EL (cell line): ENCODE measurements at regions not wholly inside any gene's neighbourhood (a gene's known extent, or its start where the extent isn't known, plus 50 kb on each side); places are given as distances from the start of the nearest gene placed in this dataset.
"Not testable (repeated sequence)": the region's sequence is repeated elsewhere in the genome, so short reads cannot be mapped to it uniquely, and the experiment has no call there.

ENCODE experiments used
- DNase-seq: peaks from one replicate; pipeline ENCODE4 v3.0.0-alpha.2; 2016

DNA sequence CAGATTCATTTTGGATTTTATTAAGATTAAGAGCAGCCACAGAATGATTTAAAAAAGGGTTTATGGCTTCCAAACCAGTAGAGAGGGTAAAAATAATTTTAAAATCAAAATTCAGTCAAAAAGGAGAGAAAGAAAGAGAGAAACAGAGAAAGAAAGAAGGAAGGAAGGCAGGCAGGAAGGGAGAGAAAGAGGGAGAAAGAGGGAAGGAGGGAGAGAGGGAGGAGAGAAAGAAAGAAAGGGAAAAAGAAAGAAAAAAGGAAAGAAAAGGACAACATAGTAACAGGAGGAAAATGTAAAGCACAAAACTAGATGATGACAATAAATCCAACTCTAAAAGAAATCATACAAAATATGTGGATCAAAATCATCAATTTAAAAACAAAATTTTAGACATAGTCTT lies 79.6 kb upstream of the FRG1 start:
- DNase-seq, result no peak

DNA sequence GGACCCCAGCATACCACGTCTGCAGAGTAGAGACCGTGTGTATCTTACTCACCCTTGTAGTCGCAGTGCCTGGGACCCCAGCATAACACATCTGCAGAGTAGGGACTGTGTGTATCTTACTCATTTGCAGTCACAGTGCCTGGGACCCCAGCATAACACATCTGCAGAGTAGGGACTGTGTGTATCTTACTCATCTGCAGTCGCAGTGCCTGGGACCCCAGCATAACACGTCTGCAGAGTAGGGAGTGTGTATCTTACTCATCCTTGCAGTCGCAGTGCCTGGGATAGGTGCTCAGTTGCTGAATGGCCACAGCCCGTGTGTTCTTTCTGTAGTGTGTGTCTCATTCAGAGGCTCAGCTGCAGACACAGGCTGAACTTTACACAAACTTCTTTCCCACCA lies 71.4 kb upstream of the FRG1 start:
- no peak for DNase-seq

DNA sequence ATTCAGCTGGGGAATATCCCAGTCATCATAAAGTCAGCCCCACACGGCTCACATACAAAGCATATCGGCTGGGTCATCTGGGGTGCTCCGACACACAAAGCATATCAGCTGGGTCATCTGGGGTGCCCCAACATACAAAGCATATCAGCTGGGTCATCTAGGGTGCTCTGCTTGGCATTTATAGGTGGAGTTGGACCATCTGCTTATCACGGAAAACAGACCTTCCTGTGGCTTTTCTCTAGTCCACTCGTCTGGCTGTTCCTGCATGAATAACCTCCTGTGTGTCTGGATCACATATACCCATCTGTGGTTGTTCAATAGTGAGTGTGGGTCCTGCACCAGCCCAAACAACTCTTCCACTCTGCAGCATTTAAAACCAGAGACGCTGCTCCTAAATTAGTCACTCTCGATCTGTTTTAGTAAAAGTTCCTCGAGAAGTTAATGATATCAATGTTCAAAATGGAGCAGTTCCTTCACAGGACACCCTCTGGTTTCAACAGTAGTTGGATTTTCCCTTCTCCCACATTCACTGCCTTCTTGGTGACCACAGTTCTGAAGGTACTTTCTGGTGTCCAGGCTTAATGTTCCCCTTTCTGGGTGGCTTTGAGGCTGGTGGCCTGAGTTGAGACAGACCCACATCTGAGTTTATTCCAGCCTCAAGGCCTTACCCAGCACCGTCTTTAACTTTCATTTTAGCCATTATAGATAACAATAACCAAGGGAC lies 70.0 kb upstream of the FRG1 start:
- DNase-seq, result no peak

DNA sequence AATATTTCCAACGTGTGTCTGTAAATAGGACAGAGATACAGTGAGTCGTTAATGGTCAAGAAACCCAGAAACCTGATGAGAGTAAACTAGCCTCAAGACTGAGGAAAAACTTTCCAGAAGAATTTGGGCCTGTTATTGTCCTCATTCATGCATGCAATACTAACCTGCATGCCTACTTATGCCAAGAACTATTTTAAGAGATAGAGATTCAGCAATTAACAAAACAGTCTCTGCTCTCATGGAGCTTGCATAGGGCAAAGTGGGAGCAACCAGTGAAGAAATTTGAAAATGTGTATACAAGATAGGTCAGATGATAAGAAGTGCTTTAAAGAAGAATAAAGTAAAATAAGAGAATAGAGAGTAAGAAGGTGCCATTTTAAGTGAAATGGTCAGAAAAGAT lies 66.1 kb upstream of the FRG1 start:
- no peak for DNase-seq

DNA sequence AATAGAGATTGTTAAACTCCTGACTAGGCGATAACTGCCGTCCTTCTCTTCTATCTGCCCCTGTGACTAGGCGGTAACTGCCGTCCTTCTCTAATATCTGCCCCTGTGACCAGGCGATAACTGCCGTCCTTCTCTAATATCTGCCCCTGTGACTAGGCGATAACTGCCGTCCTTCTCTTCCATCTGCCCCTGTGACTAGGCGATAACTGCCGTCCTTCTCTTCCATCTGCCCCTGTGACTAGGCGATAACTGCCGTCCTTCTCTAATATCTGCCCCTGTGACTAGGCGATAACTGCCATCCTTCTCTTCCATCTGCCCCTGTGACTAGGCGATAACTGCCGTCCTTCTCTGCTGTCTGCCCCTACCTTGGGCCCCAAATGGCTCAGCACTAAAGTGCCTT lies 59.5 kb upstream of the FRG1 start:
- not testable (repeated sequence) for DNase-seq

DNA sequence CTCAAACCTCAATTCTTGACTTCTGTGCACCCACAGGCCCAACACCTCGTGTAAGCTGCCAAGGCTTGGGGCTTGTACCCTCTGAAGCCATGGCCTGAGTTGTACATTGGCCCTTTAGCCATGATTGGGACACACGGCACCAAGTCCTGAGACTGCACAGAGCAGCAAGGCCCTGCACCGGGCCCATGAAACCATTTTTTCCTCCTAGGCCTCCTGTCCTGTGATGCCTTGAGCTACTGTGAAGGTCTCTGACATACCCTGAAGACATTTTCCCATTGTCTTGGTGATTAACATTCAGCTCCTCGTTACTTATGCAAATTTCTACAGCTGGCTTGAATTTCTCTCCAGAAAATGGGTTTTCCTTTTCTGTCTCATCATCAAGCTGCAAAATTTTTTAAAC lies 52.3 kb upstream of the FRG1 start:
- not testable (repeated sequence) for DNase-seq
